Fibroblast of lung (primary cell): ENCODE measurements at regions not wholly inside any gene's neighbourhood (a gene's known extent, or its start where the extent isn't known, plus 50 kb on each side); places are given as distances from the start of the nearest gene placed in this dataset.

Experiments used
- DNase-seq, 2 donors: peaks; one replicate each; pipeline versions ENCODE4 v3.0.0 to v3.0.0-alpha.2; 2010; ENCODE audit warnings: low read depth in 2 of 2
- H2AFZ ChIP-seq: 2 replicates; pipeline ENCODE4 v1.5.1; 2012; ENCODE audit warnings: low read length, control low read depth, inconsistent platforms
- H3K27ac ChIP-seq: 2 replicates; pipeline ENCODE4 v1.5.1; 2011; ENCODE audit warnings: low read length, control low read depth; ENCODE audit not compliant: insufficient read depth
- H3K27me3 ChIP-seq: 2 replicates; pipeline ENCODE4 v1.5.1; 2011; ENCODE audit warnings: mild to moderate bottlenecking, low read length; ENCODE audit not compliant: control insufficient read depth, insufficient read depth
- H3K36me3 ChIP-seq: 2 replicates; pipeline ENCODE4 v1.5.1; 2011; ENCODE audit warnings: low read length; ENCODE audit not compliant: control insufficient read depth, insufficient read depth
- H3K4me1 ChIP-seq: 2 replicates; pipeline ENCODE4 v1.5.1; 2011; ENCODE audit warnings: low read length; ENCODE audit not compliant: control insufficient read depth, insufficient read depth; ENCODE audit errors: extremely low read depth
- H3K4me2 ChIP-seq: 2 replicates; pipeline ENCODE4 v1.5.1; 2011; ENCODE audit warnings: low read length, control low read depth; ENCODE audit not compliant: insufficient read depth; ENCODE audit errors: extremely low read depth
- H3K4me3 ChIP-seq, 4 experiments: fragments of 200-600 bp in 1 of 4; sonication (generic) in 1 of 4; replicated peaks in 1 of 4; 2 replicates each; pipeline ENCODE4 v1.5.1; 2011 to 2016; ENCODE audit warnings: low read length in 4 of 4, low read depth in 3 of 4, mild to moderate bottlenecking in 3 of 4, control low read depth in 2 of 4, inconsistent platforms in 1 of 4, mixed read lengths in 1 of 4; ENCODE audit not compliant: insufficient read depth in 1 of 4; ENCODE audit errors: control extremely low read depth in 1 of 4
- H3K79me2 ChIP-seq: 2 replicates; pipeline ENCODE4 v1.5.1; 2012; ENCODE audit warnings: mild to moderate bottlenecking, low read length, inconsistent platforms; ENCODE audit not compliant: control insufficient read depth, insufficient read depth
- H3K9ac ChIP-seq: 2 replicates; pipeline ENCODE4 v1.5.1; 2011; ENCODE audit warnings: mild to moderate bottlenecking, low read length, control low read depth; ENCODE audit not compliant: insufficient read depth
- H3K9me3 ChIP-seq: 2 replicates; pipeline ENCODE4 v1.5.1; 2012; ENCODE audit warnings: low read depth, low read length; ENCODE audit not compliant: control insufficient read depth, insufficient read depth
- H4K20me1 ChIP-seq: 2 replicates; pipeline ENCODE4 v1.5.1; 2011; ENCODE audit warnings: low read length; ENCODE audit not compliant: control insufficient read depth, insufficient read depth; ENCODE audit errors: extremely low read depth
- CTCF ChIP-seq, 2 donors: IDR thresholded peaks in 1 of 2; conservative IDR thresholded peaks in 1 of 2; 1 replicate in 1 of 2; 2 replicates in 1 of 2; pipeline ENCODE4 v1.5.1; 2011 to 2012; ENCODE audit warnings: low read length in 2 of 2, control low read depth in 1 of 2, inconsistent platforms in 1 of 2, low read depth in 1 of 2, mild to moderate bottlenecking in 1 of 2
- EZH2 ChIP-seq: IDR thresholded peaks from 2 replicates; pipeline ENCODE4 v1.5.1; 2012; ENCODE audit warnings: low read length, control low read depth, mild to moderate bottlenecking; ENCODE audit errors: missing control alignments

DNA sequence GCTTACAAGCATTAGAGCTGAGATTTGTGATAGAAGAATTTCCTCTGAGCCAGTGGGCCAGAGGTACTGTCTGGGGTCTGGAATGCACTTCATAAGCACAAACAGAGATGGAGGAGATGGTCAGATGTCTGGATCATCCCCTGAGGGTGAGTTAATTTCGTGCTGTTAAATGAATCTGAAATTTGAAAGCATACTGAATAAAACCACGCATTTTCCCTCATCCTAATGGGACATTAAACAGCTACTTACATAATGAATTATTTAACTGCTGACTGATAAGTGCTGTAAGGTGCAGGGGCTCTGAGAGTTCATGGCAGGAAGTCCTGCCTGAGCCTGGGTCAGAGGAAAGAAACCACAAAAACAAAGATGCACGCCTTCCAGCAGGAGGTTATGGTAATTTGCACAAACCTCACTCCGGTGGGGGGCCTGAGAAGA is 136.3 kb upstream of the XYLT1 start:
- no peaks in the 10 kb centered on the region for H3K4me1 ChIP-seq
- no peak overlapping the region for H3K9ac ChIP-seq
- DNase-seq = no peak
- H3K79me2 ChIP-seq = no peaks in the 10 kb centered on the region
- H3K27me3 ChIP-seq = no peaks in the 10 kb centered on the region
- H3K4me3 ChIP-seq = no peak overlapping the region
- TF ChIP-seq CTCF (conservative IDR thresholded peaks at IDR 0.05 in 1 of 2, IDR thresholded peaks at IDR 0.05 in 1 of 2; ENCODE audit: low read depth in 1 of 2, low read length in 2 of 2) = no peak
- TF ChIP-seq EZH2 = no peak
- no peaks in the 10 kb centered on the region for H3K36me3 ChIP-seq
- H2AFZ ChIP-seq = no peak overlapping the region
- no peak overlapping the region for H3K27ac ChIP-seq
- H3K9me3 ChIP-seq = no peaks in the 10 kb centered on the region
- no peak overlapping the region for H3K4me2 ChIP-seq
- no peaks in the 10 kb centered on the region for H4K20me1 ChIP-seq

DNA sequence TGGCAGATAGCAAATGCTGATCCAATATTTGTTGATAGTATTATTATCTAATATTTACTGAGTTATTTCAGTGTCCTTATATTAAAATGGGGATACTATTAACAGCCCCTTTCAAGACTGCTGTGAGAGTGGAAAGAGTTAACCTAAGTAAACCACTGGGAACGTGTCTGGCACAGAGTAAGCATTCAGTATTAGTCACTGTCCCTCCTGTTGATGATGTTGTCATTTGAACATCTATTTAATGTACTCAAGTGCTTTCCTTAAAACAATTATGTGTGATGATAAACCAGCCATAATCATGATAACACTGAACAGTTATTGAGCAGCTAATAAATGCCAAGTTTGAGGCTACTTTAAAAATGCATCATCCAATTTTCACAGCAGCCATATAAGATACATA is 135.7 kb upstream of the XYLT1 start:
- no peak for TF ChIP-seq EZH2
- DNase-seq = peak in 1 of 2 donors; percentile 2
- Histone ChIP-seq H3K4me2 (no peak overlapping the region), H3K9ac (no peak overlapping the region), H3K4me1 (no peaks in the 10 kb centered on the region), H3K27ac (no peak overlapping the region), H3K79me2 (no peaks in the 10 kb centered on the region), H3K36me3 (no peaks in the 10 kb centered on the region), H3K27me3 (no peaks in the 10 kb centered on the region), H2AFZ (no peak overlapping the region), H3K4me3 (no peak overlapping the region), H3K9me3 (no peaks in the 10 kb centered on the region), H4K20me1 (no peaks in the 10 kb centered on the region)

DNA sequence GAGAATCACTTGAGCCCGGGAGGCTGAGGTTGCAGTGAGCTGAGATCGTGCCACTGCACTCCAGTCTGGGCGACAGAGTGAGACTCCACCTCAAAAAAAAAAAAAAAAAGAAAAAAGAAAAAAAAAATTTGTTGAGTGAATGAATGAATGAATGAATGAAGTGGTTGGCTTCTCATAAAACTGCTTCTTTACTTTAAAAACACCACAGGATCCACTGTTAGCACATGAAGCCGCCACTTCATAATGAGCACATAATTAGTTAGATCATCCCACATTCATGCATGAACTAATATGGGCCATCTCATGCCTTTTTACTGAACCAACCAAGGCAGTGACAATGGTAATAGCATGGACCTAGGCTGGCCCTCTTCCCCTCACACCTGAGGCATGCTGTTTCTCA is 135.0 kb upstream of the XYLT1 start:
- Histone ChIP-seq H3K79me2 (no peaks in the 10 kb centered on the region), H4K20me1 (no peaks in the 10 kb centered on the region), H3K36me3 (no peaks in the 10 kb centered on the region), H3K27ac (no peak overlapping the region), H3K9me3 (no peaks in the 10 kb centered on the region), H3K4me3 (no peak overlapping the region), H2AFZ (no peak overlapping the region), H3K4me1 (no peaks in the 10 kb centered on the region), H3K4me2 (no peak overlapping the region), H3K27me3 (no peaks in the 10 kb centered on the region), H3K9ac (no peak overlapping the region)
- no peak for DNase-seq
- no peak for TF ChIP-seq EZH2
- no peak for TF ChIP-seq CTCF (conservative IDR thresholded peaks at IDR 0.05 in 1 of 2, IDR thresholded peaks at IDR 0.05 in 1 of 2; ENCODE audit: low read depth in 1 of 2, low read length in 2 of 2)

- Histone ChIP-seq H4K20me1 (no peaks in the 10 kb centered on the region), H3K4me3 (no peak overlapping the region), H3K4me1 (no peaks in the 10 kb centered on the region), H3K27ac (no peak overlapping the region), H2AFZ (no peak overlapping the region), H3K9ac (no peak overlapping the region), H3K36me3 (no peaks in the 10 kb centered on the region), H3K79me2 (no peaks in the 10 kb centered on the region), H3K4me2 (no peak overlapping the region), H3K9me3 (no peaks in the 10 kb centered on the region), H3K27me3 (no peaks in the 10 kb centered on the region)
- TF ChIP-seq EZH2 (no peak), CTCF (conservative IDR thresholded peaks at IDR 0.05 in 1 of 2, IDR thresholded peaks at IDR 0.05 in 1 of 2; ENCODE audit: low read depth in 1 of 2, low read length in 2 of 2) (no peak)
- no peak for DNase-seq
Observed at GRCh38 chr16:17603626-17604025, 132.9 kb upstream of the XYLT1 start.
